ENCODE measurements at regions not wholly inside any gene's neighbourhood (a gene's known extent, or its start where the extent isn't known, plus 50 kb on each side); places are given as distances from the start of the nearest gene placed in this dataset.
"Not testable (repeated sequence)": the region's sequence is repeated elsewhere in the genome, so short reads cannot be mapped to it uniquely, and the experiment has no call there.

- H3K9ac ChIP-seq (ENCODE audit: low read depth in 1 of 2, low read length in 2 of 2), result no peak overlapping the region
These were observed 486.5 kb downstream of the SIPA1L2 start for GRCh38 chr1:232143315-232143886.

DNA sequence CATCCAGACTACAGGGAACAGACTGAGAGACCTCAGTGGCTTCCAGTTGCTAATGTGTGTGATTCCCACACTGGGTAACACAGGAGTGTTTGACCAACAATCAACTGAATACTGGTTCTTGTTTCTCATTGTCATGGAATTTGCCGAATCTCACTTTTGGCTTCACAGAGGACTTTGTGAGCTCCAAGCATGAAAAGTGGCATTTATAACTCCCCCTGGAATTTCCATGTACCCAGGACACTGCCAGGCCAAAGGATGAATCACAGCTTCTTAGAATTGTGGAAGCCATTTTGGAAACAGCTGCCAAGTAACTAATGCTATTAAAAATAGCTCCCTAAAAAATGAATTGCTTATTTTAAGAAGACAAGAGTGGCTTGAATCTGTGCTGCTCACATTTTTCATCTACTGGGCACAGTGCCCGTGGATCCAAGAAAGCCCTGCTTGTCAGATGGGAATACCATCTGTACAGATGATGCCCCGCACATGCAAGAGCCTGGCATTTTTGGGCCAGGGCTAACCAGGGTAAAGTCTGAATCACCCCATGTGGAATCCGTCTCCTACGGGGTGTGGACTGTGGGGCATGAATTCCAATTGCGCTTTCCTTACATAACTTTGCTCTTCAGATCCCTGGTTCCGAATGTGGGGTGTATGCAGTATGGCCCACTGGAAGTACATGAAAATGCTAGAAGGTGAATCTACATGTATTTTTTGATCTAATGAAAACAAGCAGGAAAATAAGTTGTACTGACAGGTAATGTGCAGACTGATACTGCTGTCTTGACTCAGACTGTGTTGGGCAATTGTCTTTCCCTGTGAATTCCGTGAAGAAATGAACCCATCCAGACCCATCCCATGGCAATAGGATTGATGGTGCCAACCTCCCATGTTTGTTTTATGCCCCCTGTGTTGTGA is 487.3 kb downstream of the SIPA1L2 start:
- peak overlapping the region; percentile 6 for H3K27ac ChIP-seq (ENCODE audit: low read depth, low read length)
- peaks cover 0 to 6% of the 10 kb centered on the region in 2 donors for H3K9me3 ChIP-seq (ENCODE audit: control insufficient read depth in 1 of 2, low read length in 2 of 2)
- no peaks in the 10 kb centered on the region for H3K36me3 ChIP-seq (ENCODE audit: control insufficient read depth in 1 of 2, insufficient read depth in 2 of 2, low read length in 2 of 2)
- no peaks in the 10 kb centered on the region for H3K27me3 ChIP-seq (ENCODE audit: control insufficient read depth in 1 of 2, insufficient read depth in 2 of 2, low read length in 2 of 2)
- no peaks in the 10 kb centered on the region for H3K4me1 ChIP-seq (ENCODE audit: control insufficient read depth in 1 of 2, insufficient read depth in 2 of 2, low read length in 2 of 2)
- H3K4me3 ChIP-seq (ENCODE audit: low read depth in 1 of 2, low read length in 2 of 2), result no peak overlapping the region
- H3K9ac ChIP-seq (ENCODE audit: low read depth in 1 of 2, low read length in 2 of 2), result no peak overlapping the region

More at GRCh38 chr1:232143315-232143886, 486.5 kb downstream of the SIPA1L2 start:
- H3K4me3 ChIP-seq (ENCODE audit: low read depth in 1 of 2, low read length in 2 of 2), result no peak overlapping the region
- peaks cover 0 to 6% of the 10 kb centered on the region in 2 donors for H3K9me3 ChIP-seq (ENCODE audit: control insufficient read depth in 1 of 2, low read length in 2 of 2)
- no peaks in the 10 kb centered on the region for H3K36me3 ChIP-seq (ENCODE audit: control insufficient read depth in 1 of 2, insufficient read depth in 2 of 2, low read length in 2 of 2)
- H3K27ac ChIP-seq (ENCODE audit: low read depth, low read length), result peak overlapping the region; percentile 6
- H3K4me1 ChIP-seq (ENCODE audit: control insufficient read depth in 1 of 2, insufficient read depth in 2 of 2, low read length in 2 of 2), result no peaks in the 10 kb centered on the region
- H3K27me3 ChIP-seq (ENCODE audit: control insufficient read depth in 1 of 2, insufficient read depth in 2 of 2, low read length in 2 of 2), result no peaks in the 10 kb centered on the region

DNA sequence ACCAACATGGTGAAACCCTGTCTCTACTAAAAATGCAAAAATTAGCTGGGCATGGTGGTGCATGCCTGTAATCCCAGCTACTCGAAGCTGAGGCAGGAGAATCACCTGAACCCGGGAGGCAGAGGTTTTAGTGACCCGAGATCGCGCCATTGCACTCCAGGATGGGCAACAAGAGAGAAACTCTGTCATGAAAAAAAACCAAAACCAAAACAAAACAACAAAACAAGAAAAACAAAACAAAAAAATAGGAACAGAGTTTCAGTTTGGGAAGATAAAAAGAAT is 488.8 kb downstream of the SIPA1L2 start:
- H3K36me3 ChIP-seq (ENCODE audit: control insufficient read depth in 1 of 2, insufficient read depth in 2 of 2, low read length in 2 of 2); H3K4me1 ChIP-seq (ENCODE audit: control insufficient read depth in 1 of 2, insufficient read depth in 2 of 2, low read length in 2 of 2); H3K27ac ChIP-seq (ENCODE audit: low read depth, low read length); H3K9ac ChIP-seq (ENCODE audit: low read depth in 1 of 2, low read length in 2 of 2); H3K9me3 ChIP-seq (ENCODE audit: control insufficient read depth in 1 of 2, low read length in 2 of 2); H3K27me3 ChIP-seq (ENCODE audit: control insufficient read depth in 1 of 2, insufficient read depth in 2 of 2, low read length in 2 of 2); H3K4me3 ChIP-seq (ENCODE audit: low read depth in 1 of 2, low read length in 2 of 2): not testable (repeated sequence)

DNA sequence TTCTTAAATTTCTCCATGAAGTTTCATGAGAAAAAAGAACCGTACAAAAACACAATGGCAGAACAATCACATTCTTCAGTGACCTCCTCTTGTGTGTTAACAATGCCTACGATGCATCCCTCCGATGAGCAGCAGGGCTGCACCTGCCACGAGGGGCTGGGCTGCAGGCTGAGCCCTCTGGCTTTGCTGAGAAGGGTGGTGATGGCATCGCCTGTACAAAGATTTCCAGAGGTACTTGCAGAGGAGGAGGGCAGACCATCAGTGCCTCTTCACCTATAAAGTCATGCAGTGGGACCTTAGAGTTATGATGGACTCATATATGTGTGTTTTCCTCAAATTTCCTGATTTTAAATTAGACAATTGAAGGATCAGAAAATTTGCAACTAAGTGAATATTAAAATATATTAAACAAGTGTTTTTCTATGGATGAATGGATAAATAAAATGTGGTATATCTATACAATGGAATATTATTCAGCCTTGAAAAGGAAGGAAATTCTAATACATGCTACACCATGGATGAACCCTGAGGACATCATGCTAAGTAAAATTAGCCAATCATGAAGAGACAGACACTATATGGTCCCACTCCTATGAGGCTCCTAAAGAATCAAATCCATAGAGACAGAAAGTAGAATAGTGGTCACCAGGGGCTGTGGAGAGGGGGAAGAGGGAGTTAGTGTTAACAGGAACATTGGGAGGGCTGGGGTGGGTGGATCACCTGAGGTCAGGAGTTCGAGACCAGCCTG is 489.3 kb downstream of the SIPA1L2 start:
- Histone ChIP-seq H3K4me1 (ENCODE audit: control insufficient read depth in 1 of 2, insufficient read depth in 2 of 2, low read length in 2 of 2) (no peaks in the 10 kb centered on the region), H3K4me3 (ENCODE audit: low read depth in 1 of 2, low read length in 2 of 2) (no peak overlapping the region), H3K27me3 (ENCODE audit: control insufficient read depth in 1 of 2, insufficient read depth in 2 of 2, low read length in 2 of 2) (no peaks in the 10 kb centered on the region), H3K9me3 (ENCODE audit: control insufficient read depth in 1 of 2, low read length in 2 of 2) (peaks cover 0 to 6% of the 10 kb centered on the region in 2 donors), H3K36me3 (ENCODE audit: control insufficient read depth in 1 of 2, insufficient read depth in 2 of 2, low read length in 2 of 2) (no peaks in the 10 kb centered on the region), H3K27ac (ENCODE audit: low read depth, low read length) (no peak overlapping the region), H3K9ac (ENCODE audit: low read depth in 1 of 2, low read length in 2 of 2) (no peak overlapping the region)

- Histone ChIP-seq H3K36me3 (ENCODE audit: control insufficient read depth in 1 of 2, insufficient read depth in 2 of 2, low read length in 2 of 2) (no peaks in the 10 kb centered on the region), H3K4me3 (ENCODE audit: low read depth in 1 of 2, low read length in 2 of 2) (no peak overlapping the region), H3K9me3 (ENCODE audit: control insufficient read depth in 1 of 2, low read length in 2 of 2) (peaks cover 0 to 6% of the 10 kb centered on the region in 2 donors), H3K4me1 (ENCODE audit: control insufficient read depth in 1 of 2, insufficient read depth in 2 of 2, low read length in 2 of 2) (no peaks in the 10 kb centered on the region), H3K27ac (ENCODE audit: low read depth, low read length) (no peak overlapping the region), H3K9ac (ENCODE audit: low read depth in 1 of 2, low read length in 2 of 2) (no peak overlapping the region), H3K27me3 (ENCODE audit: control insufficient read depth in 1 of 2, insufficient read depth in 2 of 2, low read length in 2 of 2) (no peaks in the 10 kb centered on the region)
These were observed 490.5 kb downstream of the SIPA1L2 start for GRCh38 chr1:232139444-232139843.

DNA sequence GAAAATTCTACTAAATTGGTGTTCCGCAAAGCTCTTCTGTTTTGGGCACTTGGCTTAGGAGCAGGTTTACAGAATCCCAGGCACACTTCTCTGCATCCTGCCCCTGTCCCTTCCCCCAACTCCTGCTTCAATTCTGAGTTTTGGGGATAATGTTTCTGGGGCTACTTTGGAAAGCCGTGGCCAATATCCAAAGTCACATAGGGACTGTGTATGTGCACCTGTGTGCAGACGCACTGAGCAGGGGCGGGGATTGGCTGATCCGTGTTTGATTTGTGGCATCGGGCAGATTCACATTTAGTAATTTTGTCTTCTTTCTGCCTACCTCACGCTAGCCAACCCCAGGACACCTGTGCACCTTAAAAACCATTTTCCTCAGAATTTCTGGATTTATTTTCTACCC is 491.9 kb downstream of the SIPA1L2 start:
- Histone ChIP-seq H3K36me3 (ENCODE audit: control insufficient read depth in 1 of 2, insufficient read depth in 2 of 2, low read length in 2 of 2) (no peaks in the 10 kb centered on the region), H3K9me3 (ENCODE audit: control insufficient read depth in 1 of 2, low read length in 2 of 2) (peaks cover 0 to 6% of the 10 kb centered on the region in 2 donors), H3K9ac (ENCODE audit: low read depth in 1 of 2, low read length in 2 of 2) (no peak overlapping the region), H3K27ac (ENCODE audit: low read depth, low read length) (no peak overlapping the region), H3K4me3 (ENCODE audit: low read depth in 1 of 2, low read length in 2 of 2) (no peak overlapping the region), H3K4me1 (ENCODE audit: control insufficient read depth in 1 of 2, insufficient read depth in 2 of 2, low read length in 2 of 2) (no peaks in the 10 kb centered on the region), H3K27me3 (ENCODE audit: control insufficient read depth in 1 of 2, insufficient read depth in 2 of 2, low read length in 2 of 2) (no peaks in the 10 kb centered on the region)

- H3K9me3 ChIP-seq (ENCODE audit: control insufficient read depth in 1 of 2, low read length in 2 of 2), result peaks cover 0 to 6% of the 10 kb centered on the region in 2 donors
- no peaks in the 10 kb centered on the region for H3K4me1 ChIP-seq (ENCODE audit: control insufficient read depth in 1 of 2, insufficient read depth in 2 of 2, low read length in 2 of 2)
- no peaks in the 10 kb centered on the region for H3K27me3 ChIP-seq (ENCODE audit: control insufficient read depth in 1 of 2, insufficient read depth in 2 of 2, low read length in 2 of 2)
- no peak overlapping the region for H3K4me3 ChIP-seq (ENCODE audit: low read depth in 1 of 2, low read length in 2 of 2)
- H3K36me3 ChIP-seq (ENCODE audit: control insufficient read depth in 1 of 2, insufficient read depth in 2 of 2, low read length in 2 of 2), result no peaks in the 10 kb centered on the region
- no peak overlapping the region for H3K9ac ChIP-seq (ENCODE audit: low read depth in 1 of 2, low read length in 2 of 2)
- H3K27ac ChIP-seq (ENCODE audit: low read depth, low read length), result no peak overlapping the region
These were observed 492.9 kb downstream of the SIPA1L2 start for GRCh38 chr1:232137066-232137465.

GRCh38 chr1:232136136-232136535 is 493.8 kb downstream of the SIPA1L2 start:
- Histone ChIP-seq H3K36me3 (ENCODE audit: control insufficient read depth in 1 of 2, insufficient read depth in 2 of 2, low read length in 2 of 2) (no peaks in the 10 kb centered on the region), H3K4me3 (ENCODE audit: low read depth in 1 of 2, low read length in 2 of 2) (no peak overlapping the region), H3K27me3 (ENCODE audit: control insufficient read depth in 1 of 2, insufficient read depth in 2 of 2, low read length in 2 of 2) (no peaks in the 10 kb centered on the region), H3K9ac (ENCODE audit: low read depth in 1 of 2, low read length in 2 of 2) (no peak overlapping the region), H3K4me1 (ENCODE audit: control insufficient read depth in 1 of 2, insufficient read depth in 2 of 2, low read length in 2 of 2) (no peaks in the 10 kb centered on the region), H3K9me3 (ENCODE audit: control insufficient read depth in 1 of 2, low read length in 2 of 2) (peaks cover 0 to 6% of the 10 kb centered on the region in 2 donors), H3K27ac (ENCODE audit: low read depth, low read length) (no peak overlapping the region)

DNA sequence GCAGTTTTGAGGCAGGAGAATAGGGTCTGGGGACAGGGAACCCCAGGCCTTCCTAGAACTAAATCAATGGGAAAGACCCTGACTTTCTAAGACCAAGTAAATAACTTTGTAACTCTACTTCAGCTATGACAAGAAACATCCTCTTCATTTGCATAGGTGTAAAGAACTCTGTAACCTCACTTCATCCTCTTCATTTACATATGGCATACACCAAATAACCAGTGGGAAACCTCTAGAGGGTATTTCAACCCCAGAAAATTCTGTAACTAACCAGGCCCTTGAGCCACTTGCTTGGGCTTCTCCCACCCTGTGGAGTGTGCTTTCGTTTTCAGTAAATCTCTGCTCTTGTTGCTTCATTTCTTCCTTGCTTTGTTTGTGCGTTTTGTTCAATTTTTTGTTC is 495.6 kb downstream of the SIPA1L2 start:
- Histone ChIP-seq H3K4me3 (ENCODE audit: low read depth in 1 of 2, low read length in 2 of 2) (no peak overlapping the region), H3K9ac (ENCODE audit: low read depth in 1 of 2, low read length in 2 of 2) (no peak overlapping the region), H3K27ac (ENCODE audit: low read depth, low read length) (no peak overlapping the region), H3K36me3 (ENCODE audit: control insufficient read depth in 1 of 2, insufficient read depth in 2 of 2, low read length in 2 of 2) (no peaks in the 10 kb centered on the region), H3K9me3 (ENCODE audit: control insufficient read depth in 1 of 2, low read length in 2 of 2) (no peaks in the 10 kb centered on the region), H3K27me3 (ENCODE audit: control insufficient read depth in 1 of 2, insufficient read depth in 2 of 2, low read length in 2 of 2) (no peaks in the 10 kb centered on the region), H3K4me1 (ENCODE audit: control insufficient read depth in 1 of 2, insufficient read depth in 2 of 2, low read length in 2 of 2) (no peaks in the 10 kb centered on the region)

DNA sequence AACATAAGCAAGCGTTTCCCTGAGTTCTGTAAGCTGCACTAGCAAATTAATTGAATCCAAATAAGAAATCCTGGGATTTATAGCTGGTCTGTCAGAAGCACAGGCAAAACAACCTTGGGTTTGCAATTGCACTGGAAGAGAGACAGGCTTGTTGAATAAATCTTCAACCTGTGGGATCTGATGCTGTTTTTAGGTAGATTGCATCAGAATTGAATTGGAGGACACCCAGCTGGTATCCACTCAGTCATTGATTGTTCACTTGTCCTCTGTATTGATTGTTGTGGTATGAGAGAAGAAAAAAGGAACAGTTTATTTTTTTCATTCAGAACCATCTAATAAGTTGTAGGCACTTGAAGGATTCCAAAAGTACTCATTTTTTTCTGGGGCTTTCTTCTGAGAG is 497.4 kb downstream of the SIPA1L2 start:
- Histone ChIP-seq H3K9ac (ENCODE audit: low read depth in 1 of 2, low read length in 2 of 2) (no peak overlapping the region), H3K27me3 (ENCODE audit: control insufficient read depth in 1 of 2, insufficient read depth in 2 of 2, low read length in 2 of 2) (no peaks in the 10 kb centered on the region), H3K4me1 (ENCODE audit: control insufficient read depth in 1 of 2, insufficient read depth in 2 of 2, low read length in 2 of 2) (no peaks in the 10 kb centered on the region), H3K4me3 (ENCODE audit: low read depth in 1 of 2, low read length in 2 of 2) (no peak overlapping the region), H3K27ac (ENCODE audit: low read depth, low read length) (no peak overlapping the region), H3K9me3 (ENCODE audit: control insufficient read depth in 1 of 2, low read length in 2 of 2) (no peaks in the 10 kb centered on the region), H3K36me3 (ENCODE audit: control insufficient read depth in 1 of 2, insufficient read depth in 2 of 2, low read length in 2 of 2) (no peaks in the 10 kb centered on the region)
